Tibial nerve (tissue), 4 donors: ENCODE measurements at regions not wholly inside any gene's neighbourhood (a gene's known extent, or its start where the extent isn't known, plus 50 kb on each side); places are given as distances from the start of the nearest gene placed in this dataset.

Experiments
- DNase-seq, 2 donors: peaks; one replicate each; pipeline ENCODE4 v3.0.0-alpha.2; 2019; ENCODE audit warnings: low spot score in 2 of 2
- H3K27ac ChIP-seq, 4 donors: fragments of 200-600 bp; sonication (generic) in 3 of 4; one replicate each; pipeline ENCODE4 v1.5.1; 2017 to 2019; ENCODE audit warnings: mild to moderate bottlenecking in 1 of 4
- H3K27me3 ChIP-seq, 2 donors: fragments of 200-600 bp; sonication (generic) in 1 of 2; one replicate each; pipeline versions ENCODE4 v1.5.1 to v1.6.0; 2017 to 2019
- H3K36me3 ChIP-seq, 3 donors: fragments of 200-600 bp; sonication (generic); one replicate each; pipeline ENCODE4 v1.5.1; 2018 to 2019
- H3K4me1 ChIP-seq, 4 donors: fragments of 200-600 bp; sonication (generic) in 3 of 4; one replicate each; pipeline ENCODE4 v1.5.1; 2017 to 2019
- H3K4me3 ChIP-seq, 4 donors: fragments of 200-600 bp; sonication (generic) in 3 of 4; one replicate each; pipeline ENCODE4 v1.5.1; 2017 to 2019; ENCODE audit warnings: mild to moderate bottlenecking in 1 of 4, moderate library complexity in 1 of 4
- H3K9me3 ChIP-seq, 4 donors: fragments of 200-600 bp; sonication (generic) in 3 of 4; one replicate each; pipeline ENCODE4 v1.5.1; 2017 to 2019
- EP300 ChIP-seq, 2 donors: sonication (generic); formaldehyde crosslinking; IDR thresholded peaks; one replicate each; pipeline ENCODE4 v1.6.1; 2017; ENCODE audit warnings: antibody characterized with exemption in 2 of 2, mild to moderate bottlenecking in 1 of 2
- POLR2A ChIP-seq, 2 donors: fragments of 450-650 bp; IDR thresholded peaks; one replicate each; pipeline ENCODE4 v1.6.1; 2017; ENCODE audit warnings: antibody characterized with exemption in 2 of 2, mild to moderate bottlenecking in 2 of 2, moderate library complexity in 2 of 2
- WGBS, 2 donors: methylation state at CpG; one replicate each; pipeline ENCODE4 v1.1.5; 2018; 5-methylcytosine and 5-hydroxymethylcytosine counted together
- TF ChIP-seq, protein P1 (sequence below), 5 experiments: fragments of 200-600 bp in 3 of 5; fragments of 450-650 bp in 2 of 5; sonication (generic) in 3 of 5; IDR thresholded peaks; one replicate each; pipeline ENCODE4 v1.5.1; 2016 to 2019; ENCODE audit warnings: antibody characterized with exemption in 5 of 5, mild to moderate bottlenecking in 3 of 5, moderate library complexity in 2 of 5

DNA sequence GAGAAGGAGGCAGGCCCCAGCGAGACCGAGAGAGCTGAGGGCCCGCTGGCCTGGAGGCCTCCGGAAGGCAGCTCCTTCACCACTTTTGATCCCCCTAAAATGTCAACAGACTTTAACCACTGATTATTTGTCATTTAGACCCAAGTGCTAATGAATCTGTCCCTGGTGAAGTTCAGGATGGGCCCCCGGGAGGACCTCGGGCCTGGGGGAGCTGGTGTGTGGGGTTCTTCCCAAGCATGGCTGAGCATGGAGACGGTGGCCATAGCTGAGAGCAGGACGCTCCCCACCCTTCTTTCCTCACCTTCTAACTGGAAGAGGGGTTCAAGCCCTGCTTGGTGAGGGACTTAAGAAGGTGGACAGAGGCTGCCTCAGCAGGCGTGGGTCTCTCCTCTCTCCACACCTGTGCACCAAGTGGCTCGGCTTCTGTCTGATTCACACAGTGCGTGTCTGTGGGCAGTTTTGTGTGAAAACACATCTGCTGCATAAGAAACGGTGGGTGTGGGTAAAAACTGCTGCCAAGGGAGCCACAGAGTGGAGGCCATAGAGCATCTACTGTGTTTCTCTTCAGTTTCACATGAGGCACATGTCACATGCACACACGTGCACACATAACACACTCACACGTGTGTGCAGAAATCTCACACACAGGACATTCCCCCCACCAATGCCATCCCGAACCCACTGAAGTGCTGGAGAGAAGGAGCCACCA lies 53.5 kb upstream of the VIPR2 start:
- H3K4me3 ChIP-seq, result no peak overlapping the region
- no peak overlapping the region for H3K27ac ChIP-seq
- TF ChIP-seq EP300 (IDR thresholded peaks at IDR 0.05) (no peak), POLR2A (IDR thresholded peaks at IDR 0.05) (no peak)
- TF ChIP-seq, protein P1, sequence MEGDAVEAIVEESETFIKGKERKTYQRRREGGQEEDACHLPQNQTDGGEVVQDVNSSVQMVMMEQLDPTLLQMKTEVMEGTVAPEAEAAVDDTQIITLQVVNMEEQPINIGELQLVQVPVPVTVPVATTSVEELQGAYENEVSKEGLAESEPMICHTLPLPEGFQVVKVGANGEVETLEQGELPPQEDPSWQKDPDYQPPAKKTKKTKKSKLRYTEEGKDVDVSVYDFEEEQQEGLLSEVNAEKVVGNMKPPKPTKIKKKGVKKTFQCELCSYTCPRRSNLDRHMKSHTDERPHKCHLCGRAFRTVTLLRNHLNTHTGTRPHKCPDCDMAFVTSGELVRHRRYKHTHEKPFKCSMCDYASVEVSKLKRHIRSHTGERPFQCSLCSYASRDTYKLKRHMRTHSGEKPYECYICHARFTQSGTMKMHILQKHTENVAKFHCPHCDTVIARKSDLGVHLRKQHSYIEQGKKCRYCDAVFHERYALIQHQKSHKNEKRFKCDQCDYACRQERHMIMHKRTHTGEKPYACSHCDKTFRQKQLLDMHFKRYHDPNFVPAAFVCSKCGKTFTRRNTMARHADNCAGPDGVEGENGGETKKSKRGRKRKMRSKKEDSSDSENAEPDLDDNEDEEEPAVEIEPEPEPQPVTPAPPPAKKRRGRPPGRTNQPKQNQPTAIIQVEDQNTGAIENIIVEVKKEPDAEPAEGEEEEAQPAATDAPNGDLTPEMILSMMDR (IDR thresholded peaks at IDR 0.05), result no peak
- DNase-seq, result no peak
- no peaks in the 10 kb centered on the region for H3K4me1 ChIP-seq
- H3K36me3 ChIP-seq, result no peaks in the 10 kb centered on the region
- no peaks in the 10 kb centered on the region for H3K27me3 ChIP-seq
- no peaks in the 10 kb centered on the region for H3K9me3 ChIP-seq
- WGBS, 2 donors, result 91 to 93% methylated on average over 15 of the region's 15 CpGs

DNA sequence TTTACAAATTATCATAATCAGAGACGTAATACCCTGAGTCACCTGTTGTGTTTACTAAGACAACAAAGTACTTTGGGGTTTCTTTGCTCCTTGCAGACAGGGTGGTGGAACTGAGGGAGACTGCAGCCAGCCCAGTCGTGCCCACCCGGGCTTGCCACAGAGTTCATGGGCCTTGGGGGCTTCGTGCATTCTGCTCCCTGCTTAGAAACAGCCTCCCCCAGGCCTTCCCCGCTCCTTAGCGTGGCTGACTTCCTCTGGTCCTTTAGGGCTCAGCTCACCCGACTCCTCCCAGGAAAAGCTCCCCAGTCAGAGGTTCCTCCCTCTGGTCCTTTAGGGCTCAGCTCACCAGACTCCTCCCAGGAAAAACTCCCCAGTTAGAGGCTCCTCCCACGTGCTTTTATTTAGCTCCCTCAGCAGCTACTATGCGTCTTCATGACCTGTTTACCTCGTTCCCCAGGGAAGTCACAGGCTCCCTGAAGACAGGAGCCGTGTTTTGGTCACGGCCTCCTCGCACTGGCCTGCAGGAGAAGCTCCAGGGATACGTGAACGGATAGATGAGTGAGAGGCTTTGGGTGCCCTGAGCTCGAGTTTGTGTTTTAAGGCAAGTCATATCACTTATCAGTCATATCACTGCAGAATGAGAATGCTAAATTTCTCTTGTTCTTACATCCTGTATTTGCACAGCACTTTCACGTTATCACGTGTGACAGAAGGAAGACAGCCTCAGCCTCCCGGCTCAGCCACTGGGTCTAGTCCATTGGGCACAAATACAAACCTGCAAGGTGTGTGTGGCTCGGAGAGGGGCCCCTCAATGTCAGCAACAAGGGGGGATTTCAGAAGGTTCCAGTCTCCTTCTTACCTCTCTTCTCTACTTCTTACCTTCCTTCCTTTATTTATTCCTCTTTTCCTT lies 52.7 kb upstream of the VIPR2 start:
- Histone ChIP-seq H3K36me3 (no peaks in the 10 kb centered on the region), H3K9me3 (no peaks in the 10 kb centered on the region), H3K4me3 (no peak overlapping the region), H3K27me3 (no peaks in the 10 kb centered on the region), H3K27ac (no peak overlapping the region), H3K4me1 (no peaks in the 10 kb centered on the region)
- 44 to 47% methylated on average over 20 of the region's 20 CpGs for WGBS, 2 donors
- TF ChIP-seq EP300 (IDR thresholded peaks at IDR 0.05), result no peak
- DNase-seq, result no peak

DNA sequence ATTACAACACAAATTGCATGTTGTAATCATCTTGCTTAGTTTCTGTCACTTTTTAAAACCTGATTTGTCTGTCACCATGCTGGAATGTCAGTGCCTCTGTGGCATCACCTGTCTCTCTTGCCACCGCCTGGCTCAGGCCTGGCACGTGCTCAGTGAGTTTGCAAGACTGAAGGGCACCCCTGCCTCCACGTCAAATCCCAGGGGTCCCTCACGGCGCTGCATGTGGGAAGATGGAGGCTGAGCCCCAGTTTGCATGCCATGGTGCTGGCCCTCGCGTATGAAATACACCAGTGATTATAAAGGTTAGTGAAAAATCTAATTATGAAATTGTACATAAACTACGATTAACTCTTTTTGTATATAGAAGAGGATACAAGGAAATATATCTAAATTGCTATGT lies 51.9 kb upstream of the VIPR2 start:
- Histone ChIP-seq H3K9me3 (no peaks in the 10 kb centered on the region), H3K4me1 (no peaks in the 10 kb centered on the region), H3K36me3 (no peaks in the 10 kb centered on the region), H3K4me3 (no peak overlapping the region), H3K27ac (no peak overlapping the region), H3K27me3 (no peaks in the 10 kb centered on the region)
- 85 to 93% methylated on average over 8 of the region's 8 CpGs for WGBS, 2 donors
- DNase-seq, result no peak
- TF ChIP-seq POLR2A (IDR thresholded peaks at IDR 0.05), result no peak
- TF ChIP-seq, protein P1 (IDR thresholded peaks at IDR 0.05), result no peak
- no peak for TF ChIP-seq EP300 (IDR thresholded peaks at IDR 0.05)

DNA sequence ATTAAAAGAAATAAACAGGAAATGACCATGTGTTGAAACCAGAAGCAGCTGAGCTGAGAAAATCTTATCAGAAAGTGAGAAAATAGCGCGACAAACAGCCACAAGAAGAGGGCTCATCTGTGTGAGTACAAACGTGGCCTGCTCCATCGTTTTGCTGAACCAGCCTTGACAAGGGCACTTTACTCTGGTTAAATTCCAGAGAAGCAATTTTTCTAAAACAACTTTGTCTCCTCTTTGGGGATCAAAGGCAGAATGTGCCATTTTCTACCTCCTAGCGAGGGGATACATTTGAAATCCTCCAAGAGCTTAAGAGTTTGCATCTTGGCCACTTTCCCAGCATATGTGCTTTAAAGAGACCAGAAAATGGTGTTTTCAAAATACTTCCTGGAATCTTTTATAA lies 51.3 kb upstream of the VIPR2 start:
- 61 to 67% methylated on average over 5 of the region's 5 CpGs for WGBS, 2 donors
- Histone ChIP-seq H3K4me1 (no peaks in the 10 kb centered on the region), H3K36me3 (no peaks in the 10 kb centered on the region), H3K27me3 (no peaks in the 10 kb centered on the region), H3K4me3 (no peak overlapping the region), H3K9me3 (no peaks in the 10 kb centered on the region), H3K27ac (no peak overlapping the region)
- DNase-seq, result no peak
- TF ChIP-seq EP300 (IDR thresholded peaks at IDR 0.05) (no peak), POLR2A (IDR thresholded peaks at IDR 0.05) (no peak)
- TF ChIP-seq, protein P1 (IDR thresholded peaks at IDR 0.05), result no peak
